Fibroblast of lung (primary cell): ENCODE measurements at regions not wholly inside any gene's neighbourhood (a gene's known extent, or its start where the extent isn't known, plus 50 kb on each side); places are given as distances from the start of the nearest gene placed in this dataset.

Source experiments
- DNase-seq, 2 donors: peaks; one replicate each; pipeline versions ENCODE4 v3.0.0 to v3.0.0-alpha.2; 2010; ENCODE audit warnings: low read depth in 2 of 2
- H2AFZ ChIP-seq: 2 replicates; pipeline ENCODE4 v1.5.1; 2012; ENCODE audit warnings: low read length, control low read depth, inconsistent platforms
- H3K27ac ChIP-seq: 2 replicates; pipeline ENCODE4 v1.5.1; 2011; ENCODE audit warnings: low read length, control low read depth; ENCODE audit not compliant: insufficient read depth
- H3K27me3 ChIP-seq: 2 replicates; pipeline ENCODE4 v1.5.1; 2011; ENCODE audit warnings: mild to moderate bottlenecking, low read length; ENCODE audit not compliant: control insufficient read depth, insufficient read depth
- H3K36me3 ChIP-seq: 2 replicates; pipeline ENCODE4 v1.5.1; 2011; ENCODE audit warnings: low read length; ENCODE audit not compliant: control insufficient read depth, insufficient read depth
- H3K4me1 ChIP-seq: 2 replicates; pipeline ENCODE4 v1.5.1; 2011; ENCODE audit warnings: low read length; ENCODE audit not compliant: control insufficient read depth, insufficient read depth; ENCODE audit errors: extremely low read depth
- H3K4me2 ChIP-seq: 2 replicates; pipeline ENCODE4 v1.5.1; 2011; ENCODE audit warnings: low read length, control low read depth; ENCODE audit not compliant: insufficient read depth; ENCODE audit errors: extremely low read depth
- H3K4me3 ChIP-seq, 4 experiments: fragments of 200-600 bp in 1 of 4; sonication (generic) in 1 of 4; replicated peaks in 1 of 4; 2 replicates each; pipeline ENCODE4 v1.5.1; 2011 to 2016; ENCODE audit warnings: low read length in 4 of 4, low read depth in 3 of 4, mild to moderate bottlenecking in 3 of 4, control low read depth in 2 of 4, inconsistent platforms in 1 of 4, mixed read lengths in 1 of 4; ENCODE audit not compliant: insufficient read depth in 1 of 4; ENCODE audit errors: control extremely low read depth in 1 of 4
- H3K79me2 ChIP-seq: 2 replicates; pipeline ENCODE4 v1.5.1; 2012; ENCODE audit warnings: mild to moderate bottlenecking, low read length, inconsistent platforms; ENCODE audit not compliant: control insufficient read depth, insufficient read depth
- H3K9ac ChIP-seq: 2 replicates; pipeline ENCODE4 v1.5.1; 2011; ENCODE audit warnings: mild to moderate bottlenecking, low read length, control low read depth; ENCODE audit not compliant: insufficient read depth
- H3K9me3 ChIP-seq: 2 replicates; pipeline ENCODE4 v1.5.1; 2012; ENCODE audit warnings: low read depth, low read length; ENCODE audit not compliant: control insufficient read depth, insufficient read depth
- H4K20me1 ChIP-seq: 2 replicates; pipeline ENCODE4 v1.5.1; 2011; ENCODE audit warnings: low read length; ENCODE audit not compliant: control insufficient read depth, insufficient read depth; ENCODE audit errors: extremely low read depth
- CTCF ChIP-seq, 2 donors: IDR thresholded peaks in 1 of 2; conservative IDR thresholded peaks in 1 of 2; 1 replicate in 1 of 2; 2 replicates in 1 of 2; pipeline ENCODE4 v1.5.1; 2011 to 2012; ENCODE audit warnings: low read length in 2 of 2, control low read depth in 1 of 2, inconsistent platforms in 1 of 2, low read depth in 1 of 2, mild to moderate bottlenecking in 1 of 2
- EZH2 ChIP-seq: IDR thresholded peaks from 2 replicates; pipeline ENCODE4 v1.5.1; 2012; ENCODE audit warnings: low read length, control low read depth, mild to moderate bottlenecking; ENCODE audit errors: missing control alignments

GRCh38 chrX:150099316-150099715 lies 161.0 kb upstream of the EOLA2 start:
- H3K4me1 ChIP-seq: peaks cover 2% of the 10 kb centered on the region
- no peak overlapping the region for H2AFZ ChIP-seq
- TF ChIP-seq EZH2 (no peak), CTCF (conservative IDR thresholded peaks at IDR 0.05 in 1 of 2, IDR thresholded peaks at IDR 0.05 in 1 of 2; ENCODE audit: low read depth in 1 of 2, low read length in 2 of 2) (no peak)
- no peaks in the 10 kb centered on the region for H3K9me3 ChIP-seq
- no peaks in the 10 kb centered on the region for H3K79me2 ChIP-seq
- H3K4me3 ChIP-seq: no peak overlapping the region
- H4K20me1 ChIP-seq: no peaks in the 10 kb centered on the region
- no peaks in the 10 kb centered on the region for H3K36me3 ChIP-seq
- DNase-seq: no peak
- no peaks in the 10 kb centered on the region for H3K27me3 ChIP-seq
- no peak overlapping the region for H3K9ac ChIP-seq
- no peak overlapping the region for H3K27ac ChIP-seq
- no peak overlapping the region for H3K4me2 ChIP-seq

GRCh38 chrX:150100261-150100660 lies 162.0 kb upstream of the EOLA2 start:
- Histone ChIP-seq H3K4me2 (no peak overlapping the region), H2AFZ (no peak overlapping the region), H3K9ac (no peak overlapping the region), H3K4me1 (no peaks in the 10 kb centered on the region), H3K4me3 (no peak overlapping the region), H4K20me1 (no peaks in the 10 kb centered on the region), H3K27ac (no peak overlapping the region), H3K36me3 (no peaks in the 10 kb centered on the region), H3K27me3 (no peaks in the 10 kb centered on the region), H3K9me3 (no peaks in the 10 kb centered on the region), H3K79me2 (no peaks in the 10 kb centered on the region)
- DNase-seq: peak in 1 of 2 donors; percentile 82
- TF ChIP-seq CTCF (conservative IDR thresholded peaks at IDR 0.05 in 1 of 2, IDR thresholded peaks at IDR 0.05 in 1 of 2; ENCODE audit: low read depth in 1 of 2, low read length in 2 of 2) (no peak), EZH2 (no peak)

- H3K27ac ChIP-seq: no peak overlapping the region
- no peaks in the 10 kb centered on the region for H3K27me3 ChIP-seq
- H3K4me1 ChIP-seq: no peaks in the 10 kb centered on the region
- H3K9me3 ChIP-seq: no peaks in the 10 kb centered on the region
- no peak for DNase-seq
- TF ChIP-seq CTCF (conservative IDR thresholded peaks at IDR 0.05 in 1 of 2, IDR thresholded peaks at IDR 0.05 in 1 of 2; ENCODE audit: low read depth in 1 of 2, low read length in 2 of 2): no peak
- no peaks in the 10 kb centered on the region for H4K20me1 ChIP-seq
- H3K4me3 ChIP-seq: no peak overlapping the region
- no peak overlapping the region for H2AFZ ChIP-seq
- no peaks in the 10 kb centered on the region for H3K79me2 ChIP-seq
- H3K9ac ChIP-seq: no peak overlapping the region
- no peak overlapping the region for H3K4me2 ChIP-seq
- no peaks in the 10 kb centered on the region for H3K36me3 ChIP-seq
These were observed 180.2 kb upstream of the EOLA2 start for GRCh38 chrX:150118476-150118875.
